ENCODE measurements at regions not wholly inside any gene's neighbourhood (a gene's known extent, or its start where the extent isn't known, plus 50 kb on each side); places are given as distances from the start of the nearest gene placed in this dataset.

- no peak for DNase-seq
Observed at GRCh38 chr5:6872441-6873160, 159.4 kb downstream of the TENT4A start.

- DNase-seq, result no peak
Observed at GRCh38 chr5:6873359-6873758, 160.1 kb downstream of the TENT4A start.

GRCh38 chr5:6875376-6875775 lies 162.1 kb downstream of the TENT4A start:
- no peak for DNase-seq

DNA sequence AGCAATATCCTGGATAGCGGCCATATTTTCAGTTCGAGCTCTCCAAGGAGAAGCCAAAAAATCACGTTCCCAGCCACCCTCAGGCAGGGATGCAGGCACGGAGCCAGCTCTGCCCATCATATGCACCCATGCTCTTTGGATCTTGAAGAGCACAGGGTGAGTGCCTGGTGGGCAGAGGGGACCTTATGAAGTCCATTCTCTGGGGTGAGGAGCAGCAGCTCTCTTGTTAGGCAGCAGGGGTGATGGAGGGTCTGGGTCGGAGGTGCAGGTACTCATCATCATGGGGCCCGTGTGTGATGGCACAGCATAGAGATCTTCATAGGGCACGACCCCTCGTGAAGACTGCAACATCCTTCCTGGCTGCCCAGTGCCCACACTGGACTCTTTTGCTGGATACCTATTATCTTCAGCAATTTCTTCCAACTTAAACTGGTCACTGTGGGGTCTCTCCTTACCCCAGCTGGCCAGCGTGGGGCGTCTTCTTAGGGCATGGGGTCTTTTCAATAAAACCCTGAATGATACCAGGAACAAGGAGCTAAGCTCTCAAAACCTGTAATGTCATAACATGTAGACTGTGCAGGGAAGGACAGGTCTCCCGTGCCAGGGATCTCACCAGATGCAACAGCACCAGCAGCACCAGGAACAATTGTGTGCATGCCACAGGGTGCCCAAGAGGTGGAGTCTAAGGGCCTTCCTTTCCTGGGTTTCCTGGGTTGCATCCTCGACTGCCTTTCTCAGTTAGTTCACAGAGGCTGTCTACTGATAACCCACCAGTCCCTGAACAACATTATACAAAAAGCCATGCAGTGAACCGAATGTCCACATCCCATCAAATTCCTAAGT lies 165.0 kb downstream of the TENT4A start:
- DNase-seq, result no peak

- no peak for DNase-seq
Observed at GRCh38 chr5:6885581-6885980, 172.3 kb downstream of the TENT4A start.

- DNase-seq, result no peak
Observed at GRCh38 chr5:6886866-6887265, 173.6 kb downstream of the TENT4A start.

GRCh38 chr5:6889030-6889429 lies 175.8 kb downstream of the TENT4A start:
- DNase-seq, result no peak

DNA sequence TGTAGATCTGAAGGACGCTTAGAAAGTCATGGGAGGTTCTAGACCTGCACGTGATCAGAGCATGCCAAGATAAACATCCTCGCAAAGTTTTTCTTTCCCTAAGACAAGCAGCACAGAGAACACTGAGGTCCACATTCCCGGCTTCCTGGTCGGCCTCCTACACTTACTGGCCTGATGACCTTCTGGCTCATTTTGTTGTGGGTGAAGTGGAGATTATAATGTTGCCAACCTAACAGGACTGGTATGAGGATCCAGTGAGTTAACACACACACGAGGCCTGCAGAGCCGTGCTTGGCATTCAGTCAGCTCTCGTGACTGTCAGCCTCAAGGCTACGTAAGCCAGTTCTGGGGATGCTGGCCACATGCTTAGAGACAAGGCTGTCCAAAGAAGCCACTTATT lies 186.0 kb downstream of the TENT4A start:
- DNase-seq, result no peak

GRCh38 chr5:6900247-6901227 lies 187.3 kb downstream of the TENT4A start:
- DNase-seq, result no peak

- no peak for DNase-seq
Observed at GRCh38 chr5:6902094-6902493, 188.9 kb downstream of the TENT4A start.

GRCh38 chr5:6902597-6902996 lies 189.4 kb downstream of the TENT4A start:
- no peak for DNase-seq

DNA sequence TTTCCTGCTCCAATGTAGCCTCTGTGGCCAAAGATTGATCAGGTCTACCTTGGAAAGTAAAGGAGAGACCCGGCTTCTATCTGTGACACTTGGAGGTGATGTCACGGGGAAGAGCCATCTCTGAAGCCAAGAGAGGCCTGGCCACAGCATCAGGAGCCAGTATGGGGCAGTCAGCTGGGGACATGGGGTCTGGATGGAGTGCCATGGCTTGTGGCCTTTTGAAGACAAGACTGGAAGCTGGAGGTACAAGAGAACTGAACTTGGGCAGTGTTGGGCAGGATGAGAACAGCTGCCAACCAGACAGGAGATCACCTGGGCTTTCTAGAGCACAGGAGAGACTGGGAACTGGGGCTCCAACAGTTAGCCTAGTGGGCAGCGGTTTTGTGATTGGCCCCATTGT lies 190.7 kb downstream of the TENT4A start:
- no peak for DNase-seq

- no peak for DNase-seq
Observed at GRCh38 chr5:6904860-6905259, 191.6 kb downstream of the TENT4A start.

DNA sequence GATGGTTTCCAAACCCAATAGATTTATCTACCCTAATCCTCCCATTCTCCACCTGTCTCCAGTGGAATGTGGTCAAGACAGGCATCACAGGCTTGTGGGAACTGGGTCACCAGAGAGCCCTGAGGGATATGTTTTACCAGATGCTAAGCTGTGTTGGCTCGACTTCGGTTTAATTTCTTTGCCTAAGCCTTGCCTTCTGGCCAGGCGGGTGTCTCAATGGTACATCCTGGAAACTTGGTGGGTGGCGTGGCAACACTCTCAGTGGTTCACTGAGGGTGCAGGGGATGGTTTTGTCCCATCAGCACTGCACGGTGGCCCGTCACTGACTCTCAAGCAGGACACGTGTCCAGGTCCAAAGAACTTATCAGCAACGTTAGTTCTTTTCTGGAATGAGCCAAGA lies 192.2 kb downstream of the TENT4A start:
- no peak for DNase-seq

DNA sequence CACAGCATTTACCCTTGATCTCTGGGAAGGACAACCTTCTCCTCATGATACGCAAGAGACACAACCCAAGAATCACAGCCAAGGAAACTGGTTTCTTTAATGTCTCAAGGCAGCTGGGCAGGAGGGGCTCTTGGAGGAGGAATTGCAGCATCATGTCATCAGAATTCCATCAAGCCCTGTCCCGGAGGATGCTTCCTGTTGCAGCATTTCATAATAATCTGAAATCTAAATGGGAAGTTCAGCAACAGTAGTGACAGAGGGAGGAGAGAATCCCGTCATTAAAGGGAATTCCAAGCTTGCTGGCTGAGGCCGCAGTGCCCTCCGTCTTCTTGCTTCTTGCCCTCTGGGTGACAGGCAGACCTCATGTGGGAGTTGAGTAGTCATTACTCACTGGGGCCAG lies 192.7 kb downstream of the TENT4A start:
- no peak for DNase-seq

DNA sequence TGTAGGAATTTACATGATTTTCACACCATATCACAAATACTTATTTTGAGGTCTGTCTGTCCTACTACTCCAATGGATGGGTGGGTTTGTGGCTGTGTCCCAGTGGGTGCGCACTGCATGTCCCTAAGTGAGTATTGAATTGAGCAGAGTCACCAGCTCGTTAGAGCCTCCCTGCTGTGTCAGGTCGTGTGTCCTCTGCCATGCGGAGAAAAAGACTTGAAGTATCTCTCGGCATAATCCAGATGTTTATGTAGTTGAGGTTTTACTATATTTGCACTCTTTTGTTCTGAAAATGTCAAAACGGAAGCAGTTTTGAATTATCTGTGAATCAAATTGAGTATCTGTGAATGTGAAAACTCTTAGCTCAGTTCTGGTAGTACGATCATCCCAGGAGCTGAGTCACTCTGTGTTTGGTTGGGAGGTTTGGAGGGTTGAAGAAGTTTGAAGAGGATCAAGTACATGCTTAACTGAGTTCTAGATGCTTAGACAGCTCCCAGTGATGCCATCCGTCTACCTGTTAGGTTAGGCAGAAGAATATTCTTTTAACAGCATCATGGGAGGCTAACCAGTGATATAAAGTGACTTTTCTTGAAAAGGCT lies 194.2 kb downstream of the TENT4A start:
- DNase-seq, result no peak

DNA sequence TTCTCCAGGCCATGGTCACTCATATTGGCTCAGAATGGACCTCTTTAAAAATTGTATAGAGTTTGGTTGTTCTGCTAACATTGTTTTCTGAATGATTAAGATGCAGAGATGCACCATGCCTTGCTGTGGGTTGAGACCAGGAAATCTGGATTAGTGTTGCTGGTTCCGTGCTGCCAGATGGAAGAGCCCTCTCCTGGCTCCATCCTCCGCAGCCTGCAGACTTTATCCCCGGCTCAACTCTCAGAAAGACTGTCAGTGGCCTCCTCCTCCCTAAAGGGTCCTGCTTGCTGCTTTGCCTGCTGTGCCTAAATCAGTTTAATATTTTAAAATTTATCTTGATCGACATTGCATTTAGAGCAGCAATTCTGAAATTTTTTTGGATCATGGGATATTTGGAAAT lies 196.7 kb downstream of the TENT4A start:
- no peak for DNase-seq

DNA sequence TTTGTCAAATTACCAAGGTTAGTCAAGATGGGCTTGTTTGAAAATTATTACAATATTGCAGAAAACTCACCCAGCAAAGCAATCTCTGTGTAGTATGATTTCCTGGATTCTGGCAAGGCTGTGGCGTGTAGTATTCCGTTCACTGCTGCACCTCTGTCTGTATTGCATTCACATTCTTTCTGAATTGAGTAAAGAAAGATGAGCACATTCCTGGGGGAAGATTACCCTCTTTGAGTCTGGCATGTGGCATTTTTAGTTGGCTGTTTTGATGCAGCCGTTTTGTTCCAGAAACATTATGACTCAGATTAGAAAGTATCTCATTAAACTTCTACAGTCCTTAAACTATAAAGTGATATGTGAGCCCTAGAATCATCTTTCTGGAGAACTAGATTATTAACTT lies 197.7 kb downstream of the TENT4A start:
- DNase-seq, result no peak

GRCh38 chr5:6914347-6914746 lies 201.1 kb downstream of the TENT4A start:
- no peak for DNase-seq

DNA sequence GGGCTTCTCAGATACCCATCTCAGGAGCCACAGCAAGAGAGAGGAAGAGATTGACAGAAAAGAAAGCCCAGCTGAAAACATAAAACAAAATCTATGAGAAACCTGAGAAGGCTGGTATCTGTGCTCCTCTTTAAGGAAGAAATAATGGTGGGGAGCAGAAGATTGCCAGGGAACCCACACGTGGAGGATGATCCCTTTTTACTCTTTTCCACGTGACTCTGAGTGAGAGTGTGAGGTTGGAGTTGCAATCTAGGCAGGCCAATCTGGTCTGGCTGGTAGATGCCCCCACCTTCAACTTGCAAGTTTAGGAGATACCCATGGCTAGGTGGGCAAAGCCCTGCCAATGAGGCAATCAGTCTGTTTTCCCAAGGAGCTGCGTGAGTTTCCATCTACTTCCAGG lies 202.3 kb downstream of the TENT4A start:
- DNase-seq, result no peak

DNA sequence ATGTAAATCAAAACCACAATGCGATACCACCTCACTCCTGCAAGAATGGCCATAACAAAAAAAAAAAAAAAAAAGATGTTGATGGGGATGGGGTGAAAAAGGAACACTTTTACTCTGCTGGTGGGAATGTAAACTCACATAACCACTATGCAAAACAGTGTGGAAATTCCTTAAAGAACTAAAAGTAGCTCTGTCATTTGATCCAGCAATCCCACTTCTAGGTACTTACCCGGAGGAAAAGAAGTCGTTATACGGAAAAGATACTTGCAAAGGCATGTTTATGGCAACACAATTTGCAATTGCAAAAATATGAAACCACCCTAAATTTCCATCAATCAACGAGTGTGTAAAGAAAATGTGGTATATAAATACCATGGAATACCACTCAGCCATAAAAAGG lies 205.0 kb downstream of the TENT4A start:
- DNase-seq, result no peak

DNA sequence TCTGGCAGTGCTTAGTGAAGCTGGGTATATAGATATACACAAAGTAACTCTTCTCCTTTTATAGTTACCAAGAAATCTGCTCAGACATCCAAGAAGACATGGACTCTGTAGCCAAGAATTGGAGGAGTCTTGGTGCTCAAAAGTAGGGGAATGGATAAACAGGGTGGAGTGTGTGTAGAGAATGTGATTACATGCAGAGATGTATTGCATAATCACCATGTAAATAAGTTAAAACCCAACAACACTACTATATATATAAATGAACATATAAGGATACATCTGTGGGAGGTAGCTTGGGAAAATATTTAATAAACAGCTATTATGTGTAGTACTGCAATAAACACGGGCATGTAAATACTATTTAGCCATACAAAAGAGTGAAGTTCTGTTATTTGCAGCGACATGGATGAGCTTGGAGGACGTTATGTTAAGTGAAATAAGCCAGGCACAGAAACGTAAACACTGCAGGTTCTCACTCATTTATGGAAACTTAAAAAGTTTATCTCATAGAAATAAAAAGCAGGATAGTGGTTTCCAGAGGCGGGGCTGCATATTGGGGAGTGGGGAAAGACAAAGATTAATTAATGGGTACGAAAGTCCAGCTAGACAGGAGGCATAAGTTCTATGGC lies 207.5 kb downstream of the TENT4A start:
- no peak for DNase-seq
